PC-3 (cell line): ENCODE measurements at regions not wholly inside any gene's neighbourhood (a gene's known extent, or its start where the extent isn't known, plus 50 kb on each side); places are given as distances from the start of the nearest gene placed in this dataset.

ENCODE experiments used
- ATAC-seq: fragments of 200-7000 bp; cut with Tn5 transposase; 2 replicates; pipeline ENCODE4 v1.9.1; 2020; ENCODE audit warnings: mild to moderate bottlenecking, moderate library complexity
- BruUV-seq: library from RNA; stranded (reverse); fragments of 400-500 nt; replicated peaks from 2 replicates; lab custom pipeline; 2021; lab: Mats Ljungman, UMichigan
- CTCF ChIA-PET: fragments of 300-600 bp; sonication (Branson Sonifier 250); formaldehyde crosslinking; loops from one replicate; lab custom pipeline; 2022; ENCODE audit warnings: antibody characterized with exemption; lab: Charles Lee
- POLR2A ChIA-PET: fragments of 300-600 bp; sonication (Branson Sonifier 250); formaldehyde crosslinking; loops from one replicate; lab custom pipeline; 2022; ENCODE audit warnings: antibody characterized with exemption; ENCODE audit not compliant: unreplicated experiment; lab: Charles Lee
- DNase-seq: peaks from one replicate; pipeline ENCODE4 v3.0.0-alpha.2; 2015
- H2AFZ ChIP-seq: fragments of 300-600 bp; sonication (generic); 2 replicates; pipeline ENCODE4 v1.6.0; 2016; ENCODE audit warnings: antibody characterized with exemption, low read length
- H3F3A ChIP-seq: fragments of 300-600 bp; sonication (generic); one replicate; pipeline ENCODE4 v1.6.0; 2017; ENCODE audit warnings: antibody characterized with exemption, low read length, control low read depth, mild to moderate bottlenecking; ENCODE audit not compliant: unreplicated experiment
- H3K27ac ChIP-seq: fragments of 300-600 bp; sonication (generic); 2 replicates; pipeline ENCODE4 v1.5.1; 2016; ENCODE audit warnings: mild to moderate bottlenecking, low read length
- H3K27me3 ChIP-seq: fragments of 300-600 bp; sonication (generic); 2 replicates; pipeline ENCODE4 v1.6.1; 2016; ENCODE audit warnings: low read length, mixed read lengths
- H3K36me3 ChIP-seq: fragments of 300-600 bp; sonication (generic); 2 replicates; pipeline ENCODE4 v1.6.1; 2016; ENCODE audit warnings: low read depth, mixed run types, low read length, mixed read lengths
- H3K4me1 ChIP-seq: fragments of 300-600 bp; sonication (generic); 2 replicates; pipeline ENCODE4 v1.5.1; 2016; ENCODE audit warnings: low read length; ENCODE audit not compliant: insufficient read depth
- H3K4me2 ChIP-seq: fragments of 300-600 bp; sonication (generic); 2 replicates; pipeline ENCODE4 v1.6.0; 2016; ENCODE audit warnings: low read length
- H3K4me3 ChIP-seq: fragments of 300-600 bp; sonication (generic); 2 replicates; pipeline ENCODE4 v1.5.1; 2016; ENCODE audit warnings: mild to moderate bottlenecking, low read length, mixed read lengths
- H3K79me2 ChIP-seq: fragments of 300-600 bp; sonication (generic); 2 replicates; pipeline ENCODE4 v1.6.1; 2017; ENCODE audit warnings: low read length, mixed read lengths
- H3K9ac ChIP-seq: fragments of 300-600 bp; sonication (generic); 2 replicates; pipeline ENCODE4 v1.6.0; 2016; ENCODE audit warnings: mild to moderate bottlenecking, low read length
- H3K9me2 ChIP-seq: fragments of 300-600 bp; sonication (generic); replicated peaks from 2 replicates; pipeline ENCODE4 v1.6.1; 2016; ENCODE audit warnings: mixed run types, low read length, mixed read lengths
- H3K9me3 ChIP-seq: fragments of 300-600 bp; sonication (generic); 2 replicates; pipeline ENCODE4 v1.6.1; 2016; ENCODE audit warnings: low read length, mixed read lengths
- H4K20me1 ChIP-seq: fragments of 300-600 bp; sonication (generic); 2 replicates; pipeline ENCODE4 v1.6.1; 2016; ENCODE audit warnings: low read length, mixed read lengths
- CTCF ChIP-seq: fragments of 300-600 bp; sonication (generic); conservative IDR thresholded peaks from 2 replicates; pipeline ENCODE4 v1.5.1; 2017; ENCODE audit warnings: antibody characterized with exemption, low read depth, mild to moderate bottlenecking, low read length
- EZH2 ChIP-seq: fragments of 300-600 bp; sonication (generic); IDR thresholded peaks from one replicate; pipeline ENCODE4 v1.6.1; 2017; ENCODE audit warnings: antibody characterized with exemption, mild to moderate bottlenecking, low read length; ENCODE audit not compliant: unreplicated experiment
- EZH2phosphoT487 ChIP-seq: fragments of 300-600 bp; sonication (generic); IDR thresholded peaks from 2 replicates; pipeline ENCODE4 v1.6.1; 2018; ENCODE audit warnings: mild to moderate bottlenecking, antibody characterized with exemption, low read length, borderline replicate concordance
- intact Hi-C: fragments of 100-400 bp; cut with micrococcal nuclease; formaldehyde crosslinking; loops from 2 replicates; pipeline ENCODE4 v1.9.0; 2023

DNA sequence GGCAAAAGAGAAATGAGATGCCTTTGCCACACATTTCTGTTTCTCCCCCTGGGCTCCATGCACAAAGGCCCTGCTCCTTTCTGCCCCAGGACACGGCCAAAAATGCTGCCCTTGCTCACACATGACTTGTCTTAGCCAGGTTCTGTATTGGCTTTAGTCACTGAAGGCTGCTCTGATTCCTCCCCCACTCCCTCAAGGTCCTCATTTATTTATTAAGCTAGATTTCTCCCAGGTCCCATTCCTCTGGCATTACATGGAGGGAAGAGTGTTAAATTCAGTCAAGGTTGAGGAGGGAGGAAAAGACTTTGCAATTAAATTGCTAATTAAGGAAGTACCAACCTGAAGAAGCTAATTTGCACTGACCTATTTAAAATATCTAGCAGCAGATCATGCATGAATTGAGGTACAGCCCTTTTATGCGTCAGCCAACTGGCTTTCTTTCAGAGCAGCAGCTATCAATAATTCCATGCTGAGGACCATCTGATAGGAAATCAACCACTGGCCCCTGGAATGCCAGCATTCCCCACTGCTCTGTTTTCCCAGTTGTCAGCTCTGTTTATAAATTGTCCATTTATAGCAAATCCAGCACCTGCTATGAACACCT is 81.2 kb upstream of the MAP3K1 start:
- Histone ChIP-seq H3K9ac (no peak overlapping the region), H3F3A (no peaks in the 10 kb centered on the region), H3K79me2 (no peaks in the 10 kb centered on the region), H3K9me3 (no peaks in the 10 kb centered on the region), H3K36me3 (no peaks in the 10 kb centered on the region), H3K4me2 (no peak overlapping the region), H3K4me1 (peaks cover 27% of the 10 kb centered on the region), H2AFZ (no peak overlapping the region), H3K9me2 (no peaks in the 10 kb centered on the region), H4K20me1 (no peaks in the 10 kb centered on the region), H3K4me3 (no peak overlapping the region), H3K27me3 (no peaks in the 10 kb centered on the region), H3K27ac (no peak overlapping the region)
- no TSS peak for BruUV-seq
- intact Hi-C loops = no loop called here
- POLR2A ChIA-PET = no interaction called here
- no peak for TF ChIP-seq EZH2
- TF ChIP-seq EZH2phosphoT487 = no peak
- TF ChIP-seq CTCF = no peak
- DNase-seq (no peak), ATAC-seq (no peak)
- CTCF ChIA-PET = no interaction called here

DNA sequence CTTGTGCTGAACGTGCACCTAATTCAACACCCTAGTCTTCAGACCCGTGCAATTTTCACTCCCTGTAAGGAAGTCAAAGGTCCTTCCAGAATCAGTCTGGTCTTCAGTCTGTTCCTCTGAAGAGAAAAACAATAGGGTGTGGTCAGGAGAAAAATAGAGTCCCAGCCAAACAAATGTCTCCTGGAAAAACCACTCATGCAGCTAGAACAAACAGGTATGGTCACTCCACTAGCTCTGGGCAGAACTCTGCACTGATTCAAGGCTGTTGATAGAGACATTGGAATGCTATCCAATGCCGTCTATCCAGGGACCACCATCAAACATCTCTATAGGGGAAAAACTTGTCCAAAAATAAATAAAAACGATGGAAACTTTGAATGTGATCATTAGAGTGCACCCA is 81.8 kb upstream of the MAP3K1 start:
- no TSS peak for BruUV-seq
- ChIA-PET POLR2A (no interaction called here), CTCF (no interaction called here)

More for the DNA sequence above, 81.8 kb upstream of the MAP3K1 start:
- TF ChIP-seq EZH2phosphoT487 (no peak), CTCF (no peak), EZH2 (no peak)
- Histone ChIP-seq H3K27ac (no peak overlapping the region), H3K27me3 (no peaks in the 10 kb centered on the region), H3K9ac (no peak overlapping the region), H3K79me2 (no peaks in the 10 kb centered on the region), H3K9me2 (no peaks in the 10 kb centered on the region), H3K4me2 (no peak overlapping the region), H3F3A (no peaks in the 10 kb centered on the region), H3K4me1 (peaks cover 27% of the 10 kb centered on the region), H3K36me3 (no peaks in the 10 kb centered on the region), H2AFZ (0 out of 2 replicates have a peak overlapping the region, but pooled peaks have one; percentile 13), H3K4me3 (no peak overlapping the region), H4K20me1 (no peaks in the 10 kb centered on the region), H3K9me3 (no peaks in the 10 kb centered on the region)
- DNase-seq = peak; percentile 17
- ATAC-seq = no peak
- intact Hi-C loops = no loop called here
